Gastrocnemius medialis (tissue), 4 donors: ENCODE measurements at regions not wholly inside any gene's neighbourhood (a gene's known extent, or its start where the extent isn't known, plus 50 kb on each side); places are given as distances from the start of the nearest gene placed in this dataset.

Experiments used
- ATAC-seq, 2 donors: fragments of 150-250 bp; one replicate each; pipeline ENCODE4 v1.9.1; 2016
- DNase-seq, 2 donors: peaks; one replicate each; pipeline ENCODE4 v3.0.0-alpha.2; 2019
- H3K27ac ChIP-seq, 4 donors: fragments of 200-600 bp; sonication (generic); 1 replicate in 1 of 4; 2 replicates in 3 of 4; pipeline ENCODE4 v1.5.1; 2016 to 2018; ENCODE audit warnings: mild to moderate bottlenecking in 2 of 4, moderate library complexity in 1 of 4
- H3K27me3 ChIP-seq, 3 donors: fragments of 200-600 bp; sonication (generic) in 2 of 3; 1 replicate in 1 of 3; 2 replicates in 2 of 3; pipeline versions ENCODE4 v1.5.1 to v1.6.0; 2016 to 2019; ENCODE audit warnings: mild to moderate bottlenecking in 1 of 3, moderate library complexity in 1 of 3
- H3K36me3 ChIP-seq, 2 donors: fragments of 200-600 bp; sonication (generic) in 1 of 2; one replicate each; pipeline ENCODE4 v1.5.1; 2017 to 2018
- H3K4me1 ChIP-seq, 2 donors: fragments of 200-600 bp; sonication (generic) in 1 of 2; one replicate each; pipeline ENCODE4 v1.5.1; 2016 to 2017; ENCODE audit warnings: mild to moderate bottlenecking in 2 of 2
- H3K4me3 ChIP-seq, 4 donors: fragments of 200-600 bp; sonication (generic) in 3 of 4; 1 replicate in 1 of 4; 2 replicates in 3 of 4; pipeline ENCODE4 v1.5.1; 2016 to 2019; ENCODE audit warnings: mild to moderate bottlenecking in 2 of 4
- H3K9me3 ChIP-seq, 3 donors: fragments of 200-600 bp; sonication (generic) in 2 of 3; 1 replicate in 1 of 3; 2 replicates in 2 of 3; pipeline ENCODE4 v1.5.1; 2016 to 2019
- CTCF ChIP-seq, 5 experiments: fragments of 450-650 bp in 3 of 5; fragments of 200-600 bp in 2 of 5; sonication (generic) in 2 of 5; IDR thresholded peaks in 4 of 5; conservative IDR thresholded peaks in 1 of 5; 1 replicate in 4 of 5; 2 replicates in 1 of 5; pipeline ENCODE4 v1.5.1; 2016 to 2019; ENCODE audit warnings: antibody characterized with exemption in 5 of 5, mild to moderate bottlenecking in 3 of 5, moderate library complexity in 3 of 5
- POLR2A ChIP-seq, 2 donors: fragments of 450-650 bp; IDR thresholded peaks; one replicate each; pipeline ENCODE4 v1.6.1; 2017; ENCODE audit warnings: antibody characterized with exemption in 2 of 2, mild to moderate bottlenecking in 2 of 2, moderate library complexity in 2 of 2
- in situ Hi-C, 4 donors: fragments of 200-750 bp; cut with MboI; loops; one replicate each; pipeline versions ENCODE4 v1.15.0 to v1.8.0; 2017; ENCODE audit warnings: low sequenced_read_pairs in 4 of 4
- intact Hi-C: fragments of 100-400 bp; cut with DNase I; formaldehyde crosslinking; loops from one replicate; pipeline ENCODE4 v1.15.1; 2023; ENCODE audit warnings: low total_unique reads

GRCh38 chr9:16213781-16214515, 656.5 kb downstream of the BNC2 start:
- H3K4me3 ChIP-seq = no peak overlapping the region
- H3K27me3 ChIP-seq = no peaks in the 10 kb centered on the region
- ATAC-seq (peak; percentile 98), DNase-seq (peak; percentile 48 to 64)
- H3K9me3 ChIP-seq = no peaks in the 10 kb centered on the region
- H3K27ac ChIP-seq = peak overlapping the region in 1 of 4 donors; percentile 21
- H3K4me1 ChIP-seq = no peaks in the 10 kb centered on the region
- intact Hi-C loops (no loop called here), in situ Hi-C loops (no loop called here)
- TF ChIP-seq CTCF (IDR thresholded peaks at IDR 0.05 in 4 of 5, conservative IDR thresholded peaks at IDR 0.05 in 1 of 5) (no peak), POLR2A (IDR thresholded peaks at IDR 0.05) (no peak)
- H3K36me3 ChIP-seq = no peaks in the 10 kb centered on the region

- Histone ChIP-seq H3K9me3 (no peaks in the 10 kb centered on the region), H3K4me1 (no peaks in the 10 kb centered on the region), H3K27ac (no peak overlapping the region), H3K36me3 (no peaks in the 10 kb centered on the region), H3K4me3 (no peak overlapping the region), H3K27me3 (no peaks in the 10 kb centered on the region)
- DNase-seq = no peak
- no peak for ATAC-seq
- no peak for TF ChIP-seq POLR2A (IDR thresholded peaks at IDR 0.05)
- no peak for TF ChIP-seq CTCF (IDR thresholded peaks at IDR 0.05 in 4 of 5, conservative IDR thresholded peaks at IDR 0.05 in 1 of 5)
- in situ Hi-C loops (no loop called here), intact Hi-C loops (no loop called here)
These were observed 655.7 kb downstream of the BNC2 start for GRCh38 chr9:16214677-16215352.

- Histone ChIP-seq H3K27ac (no peak overlapping the region), H3K36me3 (no peaks in the 10 kb centered on the region)
- TF ChIP-seq CTCF (IDR thresholded peaks at IDR 0.05 in 4 of 5, conservative IDR thresholded peaks at IDR 0.05 in 1 of 5) = no peak
- TF ChIP-seq POLR2A (IDR thresholded peaks at IDR 0.05) = no peak
These were observed 655.2 kb downstream of the BNC2 start for GRCh38 chr9:16215353-16215680.

GRCh38 chr9:16217943-16218701, 652.3 kb downstream of the BNC2 start:
- in situ Hi-C loops = no loop called here
- ATAC-seq (no peak), DNase-seq (no peak)
- no peaks in the 10 kb centered on the region for H3K36me3 ChIP-seq
- TF ChIP-seq POLR2A (IDR thresholded peaks at IDR 0.05) (no peak), CTCF (IDR thresholded peaks at IDR 0.05 in 4 of 5, conservative IDR thresholded peaks at IDR 0.05 in 1 of 5) (no peak)
- H3K27me3 ChIP-seq = no peaks in the 10 kb centered on the region
- intact Hi-C loops = no loop called here
- H3K4me3 ChIP-seq = no peak overlapping the region
- H3K4me1 ChIP-seq = no peaks in the 10 kb centered on the region
- no peak overlapping the region for H3K27ac ChIP-seq
- H3K9me3 ChIP-seq = no peaks in the 10 kb centered on the region

More at GRCh38 chr9:16215353-16215680, 655.2 kb downstream of the BNC2 start:
- Histone ChIP-seq H3K4me1 (no peaks in the 10 kb centered on the region), H3K4me3 (no peak overlapping the region), H3K27me3 (no peaks in the 10 kb centered on the region), H3K9me3 (no peaks in the 10 kb centered on the region)
- in situ Hi-C loops = no loop called here
- DNase-seq = no peak
- no peak for ATAC-seq
- intact Hi-C loops = no loop called here
